NCI-H748 (cell line): ENCODE measurements at regions not wholly inside any gene's neighbourhood (a gene's known extent, or its start where the extent isn't known, plus 50 kb on each side); places are given as distances from the start of the nearest gene placed in this dataset.

Source experiments
- DNase-seq: peaks from one replicate; lab custom pipeline; 2025; ENCODE audit not compliant: unreplicated experiment; lab: John Stamatoyannopoulos, UW

- DNase-seq: no peak
Observed at GRCh38 chr5:117110548-117110947, 535.9 kb upstream of the SEMA6A start.

- no peak for DNase-seq
Observed at GRCh38 chr5:117107859-117108258, 533.2 kb upstream of the SEMA6A start.

- peak; percentile 37 for DNase-seq
Observed at GRCh38 chr5:117103703-117104102, 529.1 kb upstream of the SEMA6A start.

GRCh38 chr5:117102591-117102990, 528.0 kb upstream of the SEMA6A start:
- DNase-seq: no peak

- no peak for DNase-seq
Observed at GRCh38 chr5:117100176-117100575, 525.6 kb upstream of the SEMA6A start.

GRCh38 chr5:117098094-117098493, 523.5 kb upstream of the SEMA6A start:
- DNase-seq: no peak

- peak; percentile 47 for DNase-seq
Observed at GRCh38 chr5:117095346-117096332, 521.0 kb upstream of the SEMA6A start.

GRCh38 chr5:117094114-117094815, 519.6 kb upstream of the SEMA6A start:
- DNase-seq: no peak

GRCh38 chr5:117093653-117094052, 519.0 kb upstream of the SEMA6A start:
- DNase-seq: no peak

- DNase-seq: no peak
Observed at GRCh38 chr5:117089001-117089400, 514.4 kb upstream of the SEMA6A start.

GRCh38 chr5:117088176-117088575, 513.6 kb upstream of the SEMA6A start:
- no peak for DNase-seq

- DNase-seq: no peak
Observed at GRCh38 chr5:117084067-117084466, 509.4 kb upstream of the SEMA6A start.

- DNase-seq: no peak
Observed at GRCh38 chr5:117082977-117083376, 508.4 kb upstream of the SEMA6A start.

- DNase-seq: no peak
Observed at GRCh38 chr5:117077142-117077541, 502.5 kb upstream of the SEMA6A start.

- DNase-seq: peak; percentile 32
Observed at GRCh38 chr5:117072439-117072838, 497.8 kb upstream of the SEMA6A start.

- no peak for DNase-seq
Observed at GRCh38 chr5:117065800-117066199, 491.2 kb upstream of the SEMA6A start.

- DNase-seq: no peak
Observed at GRCh38 chr5:117065161-117065560, 490.5 kb upstream of the SEMA6A start.

- no peak for DNase-seq
Observed at GRCh38 chr5:117060099-117060498, 485.5 kb upstream of the SEMA6A start.

- no peak for DNase-seq
Observed at GRCh38 chr5:117058740-117059139, 484.1 kb upstream of the SEMA6A start.

GRCh38 chr5:117055517-117055916, 480.9 kb upstream of the SEMA6A start:
- no peak for DNase-seq

- DNase-seq: peak; percentile 53
Observed at GRCh38 chr5:117054911-117055310, 480.3 kb upstream of the SEMA6A start.

- DNase-seq: no peak
Observed at GRCh38 chr5:117054141-117054540, 479.5 kb upstream of the SEMA6A start.
